Esophagus (tissue), 2 donors: ENCODE measurements at regions not wholly inside any gene's neighbourhood (a gene's known extent, or its start where the extent isn't known, plus 50 kb on each side); places are given as distances from the start of the nearest gene placed in this dataset.

ENCODE experiments used
- H3K27ac ChIP-seq, 2 donors: one replicate each; pipeline ENCODE4 v1.5.1; 2013; ENCODE audit warnings: low read depth in 2 of 2, mild to moderate bottlenecking in 2 of 2, inconsistent platforms in 1 of 2, low read length in 1 of 2, moderate library complexity in 1 of 2
- H3K27me3 ChIP-seq, 2 donors: one replicate each; pipeline ENCODE4 v1.6.1; 2013; ENCODE audit warnings: low read length in 2 of 2, control low read depth in 1 of 2, mild to moderate bottlenecking in 1 of 2; ENCODE audit not compliant: insufficient read depth in 2 of 2, control insufficient read depth in 1 of 2
- H3K36me3 ChIP-seq, 2 donors: one replicate each; pipeline ENCODE4 v1.6.1; 2013; ENCODE audit warnings: low read length in 1 of 2; ENCODE audit not compliant: control insufficient read depth in 2 of 2, insufficient read depth in 2 of 2
- H3K4me1 ChIP-seq, 2 donors: one replicate each; pipeline ENCODE4 v1.6.1; 2013; ENCODE audit warnings: low read length in 1 of 2; ENCODE audit not compliant: control insufficient read depth in 2 of 2, insufficient read depth in 2 of 2
- H3K4me3 ChIP-seq, 2 donors: one replicate each; pipeline ENCODE4 v1.5.1; 2013; ENCODE audit warnings: low read length in 2 of 2, mild to moderate bottlenecking in 2 of 2, low read depth in 1 of 2, moderate library complexity in 1 of 2
- H3K9me3 ChIP-seq, 2 donors: one replicate each; pipeline ENCODE4 v1.6.1; 2013; ENCODE audit warnings: mild to moderate bottlenecking in 2 of 2, low read depth in 1 of 2, low read length in 1 of 2, moderate library complexity in 1 of 2; ENCODE audit not compliant: control insufficient read depth in 2 of 2, insufficient read depth in 1 of 2
- WGBS, 2 donors: extraction: QIAGEN DNeasy Blood & Tissue Kit; methylation state at CpG; one replicate each; pipeline ENCODE4 v1.1.7; 2013; 5-methylcytosine and 5-hydroxymethylcytosine counted together
- donor health status: healthy with polysubstance abuse.
- donor health status: Bipolar disorder and iron deficiency.

DNA sequence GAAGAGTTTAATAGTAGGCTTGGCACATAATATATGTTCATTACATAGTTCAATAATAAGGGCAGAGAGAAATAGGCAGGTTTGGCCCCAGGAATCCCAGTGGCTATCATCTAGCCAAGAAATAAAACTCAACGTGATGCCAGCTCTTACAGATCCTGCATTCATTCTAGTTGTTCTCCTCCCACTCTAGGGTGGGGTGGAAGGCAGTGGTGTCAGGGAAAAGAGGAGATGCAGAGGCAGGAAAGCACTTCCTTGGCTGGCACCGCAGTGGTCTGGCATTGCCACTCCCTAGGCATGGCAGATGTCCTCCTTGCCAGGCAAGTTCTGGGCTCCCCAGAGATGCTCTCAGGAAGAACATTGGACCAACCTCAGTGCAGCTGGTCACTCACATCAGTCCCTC lies 383.6 kb downstream of the GRIN2B start:
- H3K9me3 ChIP-seq = no peaks in the 10 kb centered on the region
- no peak overlapping the region for H3K27ac ChIP-seq
- no peaks in the 10 kb centered on the region for H3K27me3 ChIP-seq
- WGBS, 2 donors = 55 to 61% methylated on average over 2 of the region's 2 CpGs
- no peak overlapping the region for H3K4me3 ChIP-seq
- no peaks in the 10 kb centered on the region for H3K36me3 ChIP-seq
- H3K4me1 ChIP-seq = no peaks in the 10 kb centered on the region

DNA sequence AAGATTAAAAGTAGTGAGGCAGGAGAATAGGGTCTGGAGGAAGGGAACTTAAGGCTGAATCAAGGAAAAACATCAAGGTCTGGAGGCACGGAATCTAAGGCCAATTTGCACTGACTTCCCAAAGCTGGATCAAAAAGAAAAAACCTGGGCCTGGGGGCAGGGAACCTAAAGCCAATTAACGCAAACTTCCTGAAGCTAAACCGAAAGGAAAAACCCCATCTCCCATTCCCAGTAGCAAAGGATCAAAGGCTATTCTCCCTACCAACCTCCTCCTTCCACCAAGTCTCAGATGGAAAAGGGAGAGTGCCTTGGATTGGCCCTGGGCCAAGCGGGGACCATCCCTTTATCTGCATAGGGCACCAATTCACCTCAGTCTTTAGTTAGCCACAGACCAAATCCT lies 384.2 kb downstream of the GRIN2B start:
- no peaks in the 10 kb centered on the region for H3K27me3 ChIP-seq
- no peaks in the 10 kb centered on the region for H3K9me3 ChIP-seq
- no peaks in the 10 kb centered on the region for H3K36me3 ChIP-seq
- H3K4me1 ChIP-seq = no peaks in the 10 kb centered on the region
- H3K27ac ChIP-seq = no peak overlapping the region
- no peak overlapping the region for H3K4me3 ChIP-seq
- WGBS, 2 donors = 68 to 73% methylated on average over 4 of the region's 4 CpGs

DNA sequence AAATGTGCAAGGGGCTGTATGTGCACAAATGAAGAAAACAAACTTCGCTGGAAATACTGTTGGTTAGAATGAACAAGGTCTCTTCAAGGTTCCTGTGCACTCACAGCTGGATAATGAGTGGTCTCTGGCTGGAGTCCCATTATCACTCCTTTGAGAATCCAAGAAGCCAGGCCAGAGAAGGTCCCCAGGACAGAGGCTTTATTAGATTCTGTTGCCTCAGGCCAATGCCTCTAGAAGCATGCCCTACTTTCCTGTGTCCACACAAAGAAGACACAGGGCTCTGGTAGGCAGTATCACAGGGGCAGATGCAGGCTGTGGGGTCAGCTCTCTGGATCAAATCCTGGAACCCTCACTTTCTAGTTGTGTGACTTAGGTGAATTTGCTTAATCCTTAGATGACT lies 384.7 kb downstream of the GRIN2B start:
- no peaks in the 10 kb centered on the region for H3K9me3 ChIP-seq
- no peak overlapping the region for H3K27ac ChIP-seq
- no peaks in the 10 kb centered on the region for H3K36me3 ChIP-seq
- H3K4me1 ChIP-seq = no peaks in the 10 kb centered on the region
- H3K4me3 ChIP-seq = no peak overlapping the region
- WGBS, 2 donors = 70 to 89% methylated on average over 1 of the region's 1 CpG
- H3K27me3 ChIP-seq = no peaks in the 10 kb centered on the region

DNA sequence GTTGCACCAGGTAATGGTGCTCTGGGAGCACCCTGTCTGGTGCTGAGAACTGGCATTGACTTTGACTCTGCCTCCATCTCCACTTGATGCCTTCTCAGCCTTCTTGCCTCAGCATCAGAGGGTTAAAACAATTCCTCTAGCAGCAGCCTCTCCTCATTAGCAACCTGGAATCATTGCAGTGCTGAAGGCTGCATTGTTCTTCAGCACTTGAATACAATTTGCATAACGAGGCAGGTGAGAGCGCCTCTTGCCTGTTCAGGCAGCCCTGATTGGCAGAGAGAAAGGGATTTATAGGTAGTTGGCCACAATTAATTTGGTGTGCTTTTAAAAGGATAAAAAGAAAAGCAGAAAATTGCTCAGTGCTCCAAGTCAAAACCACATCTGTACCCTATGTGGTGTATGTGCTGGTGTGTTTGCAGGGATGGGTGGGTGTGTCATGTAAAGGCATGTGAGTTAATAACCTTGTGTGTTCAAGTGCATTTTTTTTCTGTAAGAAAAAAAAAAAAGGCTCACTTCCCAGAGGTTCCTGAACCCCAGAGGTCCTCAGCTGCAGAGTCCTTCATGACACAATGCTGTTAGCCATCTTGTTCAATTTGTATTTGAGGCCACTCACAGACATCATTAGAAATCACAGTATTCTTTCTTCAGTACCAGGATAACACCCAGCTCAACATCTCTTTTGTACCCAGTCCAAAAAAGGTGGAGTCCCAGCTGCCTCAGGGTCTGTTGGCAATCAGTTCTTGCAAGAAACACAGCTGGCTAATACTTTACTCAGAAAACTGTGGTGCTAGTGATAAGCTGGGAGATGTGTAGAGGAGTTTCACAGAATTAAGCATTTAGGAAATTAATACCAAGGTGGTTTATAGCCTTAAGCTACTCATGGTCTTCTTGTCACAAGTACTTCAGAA lies 385.6 kb downstream of the GRIN2B start:
- Histone ChIP-seq H3K36me3 (no peaks in the 10 kb centered on the region), H3K27ac (no peak overlapping the region), H3K4me1 (no peaks in the 10 kb centered on the region), H3K9me3 (no peaks in the 10 kb centered on the region), H3K27me3 (no peaks in the 10 kb centered on the region), H3K4me3 (no peak overlapping the region)
- 46 to 70% methylated on average over 2 of the region's 2 CpGs for WGBS, 2 donors

DNA sequence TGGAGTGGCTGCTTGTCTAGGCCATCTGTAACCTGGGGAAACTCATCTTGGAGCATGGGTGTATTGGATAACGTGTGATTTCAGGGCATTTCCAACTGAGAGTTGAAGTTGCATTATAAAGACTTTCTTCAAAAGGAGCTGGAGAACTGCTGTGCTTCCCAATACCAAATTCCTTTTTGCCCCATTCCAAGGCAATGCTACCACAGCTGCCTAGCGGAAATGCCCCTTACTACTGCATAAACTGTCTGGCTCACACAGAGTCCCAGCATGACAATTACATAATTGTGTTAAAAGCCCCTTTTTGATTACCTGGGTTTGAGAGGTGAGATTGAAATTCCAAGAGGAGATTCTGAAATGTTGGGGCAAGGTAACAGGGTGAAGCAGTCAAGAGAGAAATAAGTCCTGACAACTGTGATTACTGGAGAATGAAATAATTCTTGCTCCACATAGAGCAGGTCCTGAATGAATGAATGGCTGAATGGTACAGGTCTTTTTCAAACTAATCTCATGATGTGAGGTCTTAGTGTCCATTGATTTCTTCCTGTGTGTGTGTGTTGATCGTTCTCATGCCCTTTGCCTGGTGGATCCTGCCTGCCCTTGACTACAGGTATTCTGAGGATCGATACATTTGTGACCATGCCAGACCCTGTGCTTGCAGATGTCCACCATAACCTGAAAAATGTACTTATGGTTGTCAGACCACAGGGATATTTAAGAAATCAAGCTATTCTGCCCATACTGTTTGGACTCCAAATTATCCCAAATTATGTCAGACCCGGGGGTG lies 386.5 kb downstream of the GRIN2B start:
- Histone ChIP-seq H3K27me3 (no peaks in the 10 kb centered on the region), H3K27ac (no peak overlapping the region), H3K4me3 (no peak overlapping the region), H3K9me3 (no peaks in the 10 kb centered on the region), H3K36me3 (no peaks in the 10 kb centered on the region), H3K4me1 (no peaks in the 10 kb centered on the region)
- 79 to 88% methylated on average over 5 of the region's 5 CpGs for WGBS, 2 donors

DNA sequence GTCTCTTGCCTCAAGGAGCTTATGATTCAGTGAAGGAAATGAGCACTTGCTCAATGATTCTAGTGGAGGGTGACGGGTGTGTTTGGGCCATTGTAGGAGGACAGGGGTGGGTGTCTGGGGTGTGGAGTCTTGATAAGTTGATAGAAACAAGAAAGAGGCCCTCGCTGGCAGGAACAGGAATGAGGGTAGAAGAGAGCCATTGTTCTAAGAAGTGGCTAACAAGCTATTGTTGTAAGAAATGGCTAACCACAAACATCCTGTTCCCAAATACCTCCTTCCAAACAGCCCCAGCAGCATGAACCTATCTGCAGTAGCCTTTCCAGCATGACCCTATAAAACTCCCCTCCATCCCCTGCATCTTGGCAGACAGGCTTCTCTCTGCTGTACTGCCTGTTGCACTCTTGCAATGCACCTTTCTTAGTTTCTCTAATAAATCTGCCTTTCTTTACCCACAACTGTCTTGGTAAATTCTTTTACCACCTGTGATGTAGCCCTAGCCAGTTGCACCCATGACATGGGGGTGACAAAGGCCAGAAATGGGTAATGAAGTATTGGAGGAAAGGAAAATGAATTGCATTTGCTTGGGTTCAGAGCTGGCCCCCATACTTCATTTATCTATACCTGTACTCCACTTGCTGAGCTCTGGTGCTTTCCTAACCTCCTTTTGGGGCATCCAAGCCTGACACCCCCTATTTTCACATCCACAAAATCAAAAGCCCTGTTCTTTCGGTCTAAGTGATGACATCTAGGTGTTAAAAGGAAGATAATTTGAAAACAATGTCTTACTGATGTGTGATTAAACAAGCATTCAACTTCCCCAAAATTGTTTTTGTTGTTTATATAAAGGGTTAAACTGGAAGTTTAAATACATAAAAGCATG lies 389.1 kb downstream of the GRIN2B start:
- Histone ChIP-seq H3K4me1 (no peaks in the 10 kb centered on the region), H3K4me3 (no peak overlapping the region), H3K9me3 (no peaks in the 10 kb centered on the region), H3K27me3 (no peaks in the 10 kb centered on the region), H3K27ac (no peak overlapping the region), H3K36me3 (no peaks in the 10 kb centered on the region)
- 73 to 74% methylated on average over 3 of the region's 3 CpGs for WGBS, 2 donors

DNA sequence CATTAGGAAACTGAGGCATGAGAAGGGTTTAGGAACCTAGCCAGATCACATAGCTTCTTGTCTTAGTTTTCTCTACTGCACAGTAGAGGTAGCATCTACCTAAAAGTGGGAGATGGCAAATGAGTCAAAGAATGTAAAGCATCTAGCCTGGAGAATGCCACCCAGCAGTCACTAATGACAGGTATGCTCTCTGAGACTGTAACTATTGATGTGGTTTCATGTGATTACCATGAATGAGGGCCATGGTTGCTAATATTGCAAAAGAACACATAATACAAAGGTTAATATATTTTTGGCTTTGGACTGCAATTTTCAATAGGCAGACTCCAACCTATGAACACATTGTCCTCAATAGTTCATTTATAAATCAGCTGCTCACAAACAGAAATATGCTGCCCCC lies 389.9 kb downstream of the GRIN2B start:
- Histone ChIP-seq H3K27me3 (no peaks in the 10 kb centered on the region), H3K36me3 (no peaks in the 10 kb centered on the region), H3K4me1 (no peaks in the 10 kb centered on the region), H3K9me3 (no peaks in the 10 kb centered on the region), H3K27ac (no peak overlapping the region), H3K4me3 (no peak overlapping the region)

DNA sequence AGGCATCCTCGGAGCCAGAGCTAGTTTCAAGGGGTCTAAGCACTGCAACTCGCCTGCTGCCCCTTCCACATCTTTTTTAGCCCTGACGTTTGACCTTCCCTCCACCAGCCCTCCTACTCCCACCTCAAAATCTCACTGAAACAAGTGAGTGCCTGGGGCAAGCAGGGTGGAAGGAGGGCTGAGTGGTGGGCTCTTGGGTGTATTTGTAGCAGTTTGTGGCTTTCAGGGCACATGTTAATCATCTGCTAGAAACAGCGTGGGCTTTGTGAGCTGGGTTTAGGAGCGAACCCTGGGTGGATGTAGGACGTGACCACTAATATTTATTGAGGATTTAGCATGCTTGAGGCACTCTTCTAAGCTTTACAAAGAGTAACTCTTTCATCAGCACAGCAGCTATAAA lies 390.3 kb downstream of the GRIN2B start:
- Histone ChIP-seq H3K36me3 (no peaks in the 10 kb centered on the region), H3K4me1 (no peaks in the 10 kb centered on the region), H3K9me3 (no peaks in the 10 kb centered on the region), H3K4me3 (no peak overlapping the region), H3K27ac (no peak overlapping the region), H3K27me3 (no peaks in the 10 kb centered on the region)
- WGBS, 2 donors = 66 to 74% methylated on average over 6 of the region's 6 CpGs

DNA sequence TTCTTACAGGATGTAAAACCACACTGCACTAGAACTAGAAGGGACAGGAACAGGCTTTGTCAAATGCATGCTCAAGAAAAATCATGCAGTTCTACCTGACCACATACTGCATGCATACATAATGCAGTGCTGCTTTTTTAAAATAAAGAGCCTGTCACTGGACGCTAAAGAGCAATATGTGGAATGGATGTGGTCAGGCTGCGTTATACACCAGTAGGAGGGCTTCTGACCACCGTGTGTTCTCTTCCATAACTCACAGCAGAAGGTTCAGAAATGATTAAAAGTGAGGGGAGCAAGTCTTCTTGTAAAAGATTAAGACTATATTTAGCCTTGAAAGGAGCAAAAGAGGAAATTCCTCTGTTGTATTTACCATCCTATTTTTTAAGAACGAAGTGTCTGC lies 392.0 kb downstream of the EMP1 start:
- no peak overlapping the region for H3K4me3 ChIP-seq
- H3K27ac ChIP-seq = no peak overlapping the region
- no peaks in the 10 kb centered on the region for H3K36me3 ChIP-seq
- WGBS, 2 donors = 61 to 66% methylated on average over 4 of the region's 4 CpGs
- no peaks in the 10 kb centered on the region for H3K4me1 ChIP-seq
- no peaks in the 10 kb centered on the region for H3K9me3 ChIP-seq
- H3K27me3 ChIP-seq = no peaks in the 10 kb centered on the region
